RWPE1 (cell line): ENCODE measurements at regions not wholly inside any gene's neighbourhood (a gene's known extent, or its start where the extent isn't known, plus 50 kb on each side); places are given as distances from the start of the nearest gene placed in this dataset.
A peak's percentile ranks its signal among the peaks of the same experiment; 100 is the strongest.

Experiments
- CTCF ChIA-PET: fragments of 350-600 bp; sonication (Branson Sonifier 250); formaldehyde crosslinking; extraction: SDS; loops from one replicate; lab custom pipeline; 2021; lab: Yijun Ruan, JAX
- POLR2A ChIA-PET: fragments of 400-600 bp; formaldehyde crosslinking; extraction: SDS; loops from one replicate; lab custom pipeline; 2020; ENCODE audit warnings: antibody characterized with exemption; ENCODE audit not compliant: low non-redundant PET; lab: Yijun Ruan, JAX
- DNase-seq: peaks from one replicate; pipeline ENCODE4 v3.0.0; 2012; ENCODE audit warnings: low spot score
- H3K27ac ChIP-seq: fragments of 450-650 bp; 2 replicates; pipeline ENCODE4 v1.5.1; 2017
- TF ChIP-seq, protein P1 (sequence below): fragments of 450-650 bp; conservative IDR thresholded peaks from 2 replicates; pipeline ENCODE4 v1.5.1; 2017; ENCODE audit warnings: low read depth, mild to moderate bottlenecking

- TF ChIP-seq, protein P1, sequence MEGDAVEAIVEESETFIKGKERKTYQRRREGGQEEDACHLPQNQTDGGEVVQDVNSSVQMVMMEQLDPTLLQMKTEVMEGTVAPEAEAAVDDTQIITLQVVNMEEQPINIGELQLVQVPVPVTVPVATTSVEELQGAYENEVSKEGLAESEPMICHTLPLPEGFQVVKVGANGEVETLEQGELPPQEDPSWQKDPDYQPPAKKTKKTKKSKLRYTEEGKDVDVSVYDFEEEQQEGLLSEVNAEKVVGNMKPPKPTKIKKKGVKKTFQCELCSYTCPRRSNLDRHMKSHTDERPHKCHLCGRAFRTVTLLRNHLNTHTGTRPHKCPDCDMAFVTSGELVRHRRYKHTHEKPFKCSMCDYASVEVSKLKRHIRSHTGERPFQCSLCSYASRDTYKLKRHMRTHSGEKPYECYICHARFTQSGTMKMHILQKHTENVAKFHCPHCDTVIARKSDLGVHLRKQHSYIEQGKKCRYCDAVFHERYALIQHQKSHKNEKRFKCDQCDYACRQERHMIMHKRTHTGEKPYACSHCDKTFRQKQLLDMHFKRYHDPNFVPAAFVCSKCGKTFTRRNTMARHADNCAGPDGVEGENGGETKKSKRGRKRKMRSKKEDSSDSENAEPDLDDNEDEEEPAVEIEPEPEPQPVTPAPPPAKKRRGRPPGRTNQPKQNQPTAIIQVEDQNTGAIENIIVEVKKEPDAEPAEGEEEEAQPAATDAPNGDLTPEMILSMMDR = no peak
- H3K27ac ChIP-seq = no peak overlapping the region
- ChIA-PET CTCF (no interaction called here), POLR2A (no interaction called here)
- no peak for DNase-seq
Measured at GRCh38 chr6:139748353-139749146, 374.1 kb upstream of the CITED2 start.

DNA sequence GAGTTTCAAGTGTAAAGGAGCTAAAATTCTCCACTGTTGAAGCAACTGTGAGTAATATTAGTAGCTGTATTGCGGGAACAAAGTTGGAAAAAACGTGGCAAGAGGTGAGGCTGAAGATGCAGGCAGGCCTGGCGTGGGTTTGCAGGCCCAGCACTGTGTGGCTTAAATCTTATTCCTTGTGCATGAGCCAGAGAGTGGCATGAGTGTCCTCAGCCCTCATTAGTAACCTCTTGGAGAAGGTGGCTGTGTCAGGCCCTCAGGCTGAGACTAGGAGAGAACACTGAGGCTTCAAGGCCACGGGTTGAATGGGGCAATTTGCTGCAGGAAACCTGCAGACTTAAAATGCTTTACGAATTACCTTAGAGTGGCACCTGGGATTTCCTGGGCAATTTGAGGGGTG is 372.7 kb upstream of the CITED2 start:
- CTCF ChIA-PET = no interaction called here
- POLR2A ChIA-PET = no interaction called here
- TF ChIP-seq, protein P1 = no peak
- no peak overlapping the region for H3K27ac ChIP-seq
- no peak for DNase-seq

DNA sequence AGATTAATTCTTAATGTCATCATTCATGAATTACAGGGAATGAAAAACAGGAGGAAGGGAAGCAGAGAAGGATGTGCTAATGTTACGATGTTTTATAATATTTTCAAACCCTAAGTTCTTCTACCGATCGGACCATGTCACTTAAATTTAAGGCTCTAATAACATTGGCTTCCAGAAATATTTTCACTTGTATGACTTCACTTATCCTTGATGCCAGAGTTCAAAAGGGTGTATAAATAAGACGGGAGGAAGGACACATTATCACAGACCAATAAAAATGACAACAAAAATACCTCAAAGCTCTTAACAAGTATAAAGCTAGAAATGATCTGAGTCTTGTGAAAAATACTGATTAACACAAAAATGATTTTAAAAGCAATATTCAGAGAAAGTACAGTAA is 370.4 kb upstream of the CITED2 start:
- TF ChIP-seq, protein P1 = no peak
- H3K27ac ChIP-seq = no peak overlapping the region
- ChIA-PET POLR2A (no interaction called here), CTCF (no interaction called here)
- no peak for DNase-seq

- CTCF ChIA-PET = no interaction called here
- H3K27ac ChIP-seq = no peak overlapping the region
- peak; percentile 94 for DNase-seq
- TF ChIP-seq, protein P1 = no peak
- POLR2A ChIA-PET = no interaction called here
Measured at GRCh38 chr6:139743664-139744437, 369.4 kb upstream of the CITED2 start.

DNA sequence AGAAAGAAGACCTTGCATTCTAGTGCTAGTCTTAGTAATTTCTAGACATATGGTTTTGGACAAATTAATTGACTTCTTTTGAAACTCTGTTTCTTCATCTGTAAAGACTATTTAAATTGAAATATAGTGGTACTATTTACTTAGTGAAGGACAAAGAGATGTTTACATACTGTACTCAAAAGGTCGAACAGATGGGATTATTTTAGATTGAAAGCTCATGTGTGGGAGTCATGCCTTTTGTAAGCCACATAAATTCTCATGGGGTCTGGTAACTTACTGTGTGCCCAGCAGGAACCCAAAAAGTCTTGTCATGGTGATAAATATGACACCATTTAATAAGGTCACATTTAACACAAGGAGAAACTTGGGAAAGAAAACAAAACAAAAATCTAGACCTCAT is 368.2 kb upstream of the CITED2 start:
- CTCF ChIA-PET = no interaction called here
- DNase-seq = no peak
- POLR2A ChIA-PET = no interaction called here
- TF ChIP-seq, protein P1 = no peak
- no peak overlapping the region for H3K27ac ChIP-seq

GRCh38 chr6:139738801-139739455 is 364.5 kb upstream of the CITED2 start:
- DNase-seq = no peak
- H3K27ac ChIP-seq = no peak overlapping the region
- POLR2A ChIA-PET = no interaction called here
- CTCF ChIA-PET = no interaction called here
- TF ChIP-seq, protein P1 = no peak
